ENCODE measurements at regions not wholly inside any gene's neighbourhood (a gene's known extent, or its start where the extent isn't known, plus 50 kb on each side); places are given as distances from the start of the nearest gene placed in this dataset.

GRCh38 chr10:124336186-124336585 is 82.5 kb downstream of the OAT start:
- H2BK20ac ChIP-seq (ENCODE audit: low read depth, low read length, poor library complexity, severe bottlenecking) = no peak overlapping the region
- H3K4ac ChIP-seq (ENCODE audit: low read depth, low read length) = no peak overlapping the region
- no peak overlapping the region for H4K8ac ChIP-seq (replicated peaks; ENCODE audit: insufficient read length, low read depth, low read length)
- H3K23me2 ChIP-seq (ENCODE audit: insufficient read length, low read depth, low read length, poor library complexity, severe bottlenecking) = no peaks in the 10 kb centered on the region
- no peak overlapping the region for H3K56ac ChIP-seq (ENCODE audit: insufficient read length, low read depth, low read length)
- Mint-ChIP-seq H3K4me1 (no peaks in the 10 kb centered on the region), H3K27ac (no peak overlapping the region), H3K36me3 (ENCODE audit: insufficient read depth in 1 of 3, low read depth in 3 of 3) (peaks cover 0 to 7% (median 2%) of the 10 kb centered on the region in 3 experiments; a peak in 1 of 7 replicates), H3K9me3 (peaks cover 12 to 13% of the 10 kb centered on the region in 2 experiments; a peak in 4 of 5 replicates), H3K4me3 (no peak overlapping the region), H3K27me3 (ENCODE audit: low read depth) (peaks cover 11% of the 10 kb centered on the region)
- no peak overlapping the region for H2BK5ac ChIP-seq (ENCODE audit: insufficient read length, low read length)
- no peaks in the 10 kb centered on the region for H3K9me3 ChIP-seq (ENCODE audit: control insufficient read depth, low read depth, low read length)
- no peak overlapping the region for H4K5ac ChIP-seq (ENCODE audit: insufficient read length, low read depth, low read length)
- no peak overlapping the region for H3K23ac ChIP-seq (ENCODE audit: insufficient read length, low read depth, low read length)
- H3T11ph ChIP-seq (ENCODE audit: low read length) = no peak overlapping the region
- H2BK12ac ChIP-seq (ENCODE audit: insufficient read length, low read depth, low read length) = no peak overlapping the region
- no peak overlapping the region for H3K4me2 ChIP-seq (ENCODE audit: insufficient read depth, insufficient read length, low read length)
- H2BK120ac ChIP-seq (ENCODE audit: low read depth, low read length, poor library complexity, severe bottlenecking) = no peak overlapping the region
- no peaks in the 10 kb centered on the region for H3K79me2 ChIP-seq (ENCODE audit: insufficient read depth, low read length)
- H3K79me1 ChIP-seq (ENCODE audit: insufficient read depth, low read depth, low read length, poor library complexity, severe bottlenecking) = no peaks in the 10 kb centered on the region
- no peak overlapping the region for H3K9ac ChIP-seq (ENCODE audit: extremely low read depth, insufficient read length, low read length)
- no peak overlapping the region for H2AK5ac ChIP-seq (ENCODE audit: insufficient read length, low read length)
- H4K91ac ChIP-seq (ENCODE audit: insufficient read length, low read depth, low read length) = no peak overlapping the region
- H3K14ac ChIP-seq (ENCODE audit: insufficient read depth, low read length) = no peak overlapping the region
- H2BK15ac ChIP-seq (ENCODE audit: low read depth, low read length) = no peak overlapping the region
- TF ChIP-seq CTCF (conservative IDR thresholded peaks at IDR 0.05) = no peak
- no peak overlapping the region for H2AFZ ChIP-seq (ENCODE audit: low read length)
- no peak overlapping the region for H3K18ac ChIP-seq (ENCODE audit: insufficient read length, low read depth, low read length)
- DNase-seq = no peak
- H3K27me3 ChIP-seq (ENCODE audit: insufficient read depth, low read length) = no peaks in the 10 kb centered on the region
- H3K4me1 ChIP-seq (ENCODE audit: insufficient read depth, low read length) = no peaks in the 10 kb centered on the region
- no CpG with 5 or more reads among the region's 2 CpGs for WGBS (ENCODE audit: extremely low coverage, insufficient read length, low lambda C conversion rate)
- H4K20me1 ChIP-seq (ENCODE audit: control insufficient read depth, insufficient read depth, insufficient read length) = no peaks in the 10 kb centered on the region
- no peak overlapping the region for H3K27ac ChIP-seq (ENCODE audit: insufficient read length, low read depth, low read length)
